ENCODE measurements at regions not wholly inside any gene's neighbourhood (a gene's known extent, or its start where the extent isn't known, plus 50 kb on each side); places are given as distances from the start of the nearest gene placed in this dataset.
A peak's percentile ranks its signal among the peaks of the same experiment; 100 is the strongest.

GRCh38 chr9:81822967-81823366 is 105.3 kb upstream of the SPATA31D4 start:
- Histone ChIP-seq H3K9me1 (ENCODE audit: control insufficient read depth, extremely low read depth, insufficient read depth, low read length) (no peaks in the 10 kb centered on the region), H3K27ac (ENCODE audit: control insufficient read depth, insufficient read depth, low read length) (peak overlapping the region; percentile 13), H3K79me2 (ENCODE audit: control insufficient read depth, insufficient read depth, low read length) (no peaks in the 10 kb centered on the region), H3K27me3 (ENCODE audit: control insufficient read depth, extremely low read depth, insufficient read depth, low read length) (no peaks in the 10 kb centered on the region), H3K9me3 (ENCODE audit: control insufficient read depth, low read depth, low read length) (no peaks in the 10 kb centered on the region), H3K4me2 (ENCODE audit: control insufficient read depth, extremely low read depth, insufficient read depth, low read depth, low read length) (peak overlapping the region; percentile 35), H3K4me3 (ENCODE audit: control insufficient read depth in 2 of 3, extremely low read depth in 1 of 3, insufficient read depth in 2 of 3, low read depth in 1 of 3, low read length in 3 of 3) (no peak overlapping the region), H4K20me1 (ENCODE audit: control insufficient read depth, extremely low read depth, insufficient read depth, low read length) (no peaks in the 10 kb centered on the region), H3K4me1 (ENCODE audit: control insufficient read depth, extremely low read depth, insufficient read depth, low read length) (peaks cover 41% of the 10 kb centered on the region), H3K36me3 (ENCODE audit: control insufficient read depth in 2 of 2, extremely low read depth in 1 of 2, insufficient read depth in 2 of 2, low read length in 2 of 2) (no peaks in the 10 kb centered on the region), H3K9ac (ENCODE audit: control insufficient read depth, extremely low read depth, insufficient read depth, low read length) (no peak overlapping the region), H2AFZ (ENCODE audit: control insufficient read depth, low read length) (no peak overlapping the region)
- peak; percentile 72 for DNase-seq (ENCODE audit: low read depth, low spot score)
- TF ChIP-seq CTCF (optimal IDR thresholded peaks at IDR 0.05 in 1 of 3, IDR thresholded peaks at IDR 0.05 in 1 of 3, conservative IDR thresholded peaks at IDR 0.05 in 1 of 3; ENCODE audit: extremely low read depth in 1 of 3, insufficient read depth in 2 of 3, low read length in 3 of 3): no peak
- no peak for TF ChIP-seq EZH2 (IDR thresholded peaks at IDR 0.05; ENCODE audit: low read length)
- FAIRE-seq: peak; percentile 76
- dilution Hi-C loops (cut with MboI; ENCODE audit: extremely low pct_ligation_motif_present, low sequenced_read_pairs): no loop called here

GRCh38 chr9:81823672-81824554 is 104.3 kb upstream of the SPATA31D4 start:
- H3K4me2 ChIP-seq (ENCODE audit: control insufficient read depth, extremely low read depth, insufficient read depth, low read depth, low read length): peak overlapping the region; percentile 35
- TF ChIP-seq EZH2 (IDR thresholded peaks at IDR 0.05; ENCODE audit: low read length): no peak
- H3K36me3 ChIP-seq (ENCODE audit: control insufficient read depth in 2 of 2, extremely low read depth in 1 of 2, insufficient read depth in 2 of 2, low read length in 2 of 2): no peaks in the 10 kb centered on the region
- no peak overlapping the region for H3K4me3 ChIP-seq (ENCODE audit: control insufficient read depth in 2 of 3, extremely low read depth in 1 of 3, insufficient read depth in 2 of 3, low read depth in 1 of 3, low read length in 3 of 3)
- no peaks in the 10 kb centered on the region for H3K9me3 ChIP-seq (ENCODE audit: control insufficient read depth, low read depth, low read length)
- no peaks in the 10 kb centered on the region for H3K27me3 ChIP-seq (ENCODE audit: control insufficient read depth, extremely low read depth, insufficient read depth, low read length)
- DNase-seq (ENCODE audit: low read depth, low spot score) (no peak), FAIRE-seq (peak; percentile 75)
- dilution Hi-C loops (cut with MboI; ENCODE audit: extremely low pct_ligation_motif_present, low sequenced_read_pairs): no loop called here
- H3K9ac ChIP-seq (ENCODE audit: control insufficient read depth, extremely low read depth, insufficient read depth, low read length): no peak overlapping the region
- peaks cover 41% of the 10 kb centered on the region for H3K4me1 ChIP-seq (ENCODE audit: control insufficient read depth, extremely low read depth, insufficient read depth, low read length)
- no peaks in the 10 kb centered on the region for H3K9me1 ChIP-seq (ENCODE audit: control insufficient read depth, extremely low read depth, insufficient read depth, low read length)
- no peaks in the 10 kb centered on the region for H4K20me1 ChIP-seq (ENCODE audit: control insufficient read depth, extremely low read depth, insufficient read depth, low read length)
- H2AFZ ChIP-seq (ENCODE audit: control insufficient read depth, low read length): peak overlapping the region; percentile 49
- H3K27ac ChIP-seq (ENCODE audit: control insufficient read depth, insufficient read depth, low read length): peak overlapping the region; percentile 46
- H3K79me2 ChIP-seq (ENCODE audit: control insufficient read depth, insufficient read depth, low read length): no peaks in the 10 kb centered on the region
